GM21737 (cell line): ENCODE measurements at regions not wholly inside any gene's neighbourhood (a gene's known extent, or its start where the extent isn't known, plus 50 kb on each side); places are given as distances from the start of the nearest gene placed in this dataset.
A peak's percentile ranks its signal among the peaks of the same experiment; 100 is the strongest.

Experiments used
- ATAC-seq: cut with Tn5 transposase; IDR thresholded peaks from one replicate; pipeline ENCODE4 v1.9.1; 2021; ENCODE audit warnings: mild to moderate bottlenecking, moderate library complexity; ENCODE audit not compliant: unreplicated experiment

DNA sequence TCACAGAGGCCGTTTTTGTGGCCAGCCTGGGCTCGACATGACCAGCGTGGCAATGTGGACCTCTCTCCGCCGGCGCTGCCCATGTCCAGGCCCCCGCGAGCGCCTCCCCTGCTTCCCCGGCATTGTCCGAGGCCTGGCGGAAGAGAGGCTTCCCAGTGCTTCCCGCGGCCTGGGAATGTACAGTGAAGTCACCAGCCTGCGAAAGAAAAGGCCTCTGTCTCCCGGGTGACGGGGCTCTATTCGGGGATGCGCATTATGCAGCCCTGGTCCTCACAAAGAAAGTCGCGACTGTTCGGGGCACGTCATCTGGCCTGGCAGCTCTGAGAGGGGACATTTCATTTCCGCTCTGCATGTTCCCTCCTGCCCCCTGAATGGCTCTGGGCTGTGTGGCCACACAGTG is 109.2 kb upstream of the AGAP1 start:
- no peak for ATAC-seq

- no peak for ATAC-seq
Measured at GRCh38 chr2:235389626-235390025, 104.2 kb upstream of the AGAP1 start.

DNA sequence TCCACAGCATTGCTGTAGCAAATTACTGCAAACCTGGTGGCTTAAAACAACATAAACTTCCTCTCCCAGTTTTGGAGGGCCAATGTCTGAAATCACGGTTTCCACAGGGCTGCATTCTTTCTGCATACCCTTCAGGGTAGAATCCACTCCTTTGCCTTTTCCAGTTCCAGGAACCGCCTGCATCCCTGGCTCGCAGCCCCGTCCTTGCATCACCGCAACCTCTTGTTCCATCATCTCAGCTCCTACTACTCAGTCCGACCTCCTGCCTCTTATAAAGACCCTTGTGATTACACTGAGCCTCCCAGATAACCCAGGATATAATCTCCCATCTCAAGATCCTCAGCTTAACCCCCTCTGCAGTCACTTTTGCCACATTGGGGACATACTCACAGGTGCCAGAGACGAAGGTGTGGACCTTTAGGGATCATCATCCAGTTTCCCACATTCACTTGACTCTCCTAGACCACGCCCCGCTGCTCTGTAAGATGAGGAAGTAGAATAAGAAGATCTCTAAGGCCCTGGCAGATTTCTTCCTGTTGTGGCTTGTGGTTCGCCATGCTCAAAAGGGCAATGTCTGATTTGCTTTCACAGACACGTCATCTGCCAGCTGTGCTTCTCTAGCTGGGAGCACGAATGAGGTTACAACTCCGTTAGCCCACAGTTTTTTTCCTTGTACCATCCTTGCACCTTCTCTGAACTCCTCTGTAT is 103.6 kb upstream of the AGAP1 start:
- peak; percentile 65 for ATAC-seq

DNA sequence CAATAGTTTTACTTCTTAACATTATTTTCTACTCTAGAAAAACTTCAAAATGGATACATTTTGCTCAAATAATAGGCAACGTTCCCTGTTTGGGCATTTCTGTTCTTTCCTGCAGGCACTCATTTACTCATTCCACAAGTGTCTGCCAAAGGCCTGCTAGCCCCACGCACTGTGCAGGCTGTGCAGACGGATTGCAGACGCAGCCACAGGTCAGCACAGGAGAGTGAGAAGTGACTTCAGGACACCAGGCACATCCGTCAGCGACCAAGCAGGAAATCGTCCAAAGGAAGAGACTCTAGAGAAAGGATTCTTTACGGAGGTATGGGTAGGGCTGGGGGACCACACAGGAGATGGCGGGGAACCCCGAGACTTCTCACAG is 103.0 kb upstream of the AGAP1 start:
- ATAC-seq, result no peak

DNA sequence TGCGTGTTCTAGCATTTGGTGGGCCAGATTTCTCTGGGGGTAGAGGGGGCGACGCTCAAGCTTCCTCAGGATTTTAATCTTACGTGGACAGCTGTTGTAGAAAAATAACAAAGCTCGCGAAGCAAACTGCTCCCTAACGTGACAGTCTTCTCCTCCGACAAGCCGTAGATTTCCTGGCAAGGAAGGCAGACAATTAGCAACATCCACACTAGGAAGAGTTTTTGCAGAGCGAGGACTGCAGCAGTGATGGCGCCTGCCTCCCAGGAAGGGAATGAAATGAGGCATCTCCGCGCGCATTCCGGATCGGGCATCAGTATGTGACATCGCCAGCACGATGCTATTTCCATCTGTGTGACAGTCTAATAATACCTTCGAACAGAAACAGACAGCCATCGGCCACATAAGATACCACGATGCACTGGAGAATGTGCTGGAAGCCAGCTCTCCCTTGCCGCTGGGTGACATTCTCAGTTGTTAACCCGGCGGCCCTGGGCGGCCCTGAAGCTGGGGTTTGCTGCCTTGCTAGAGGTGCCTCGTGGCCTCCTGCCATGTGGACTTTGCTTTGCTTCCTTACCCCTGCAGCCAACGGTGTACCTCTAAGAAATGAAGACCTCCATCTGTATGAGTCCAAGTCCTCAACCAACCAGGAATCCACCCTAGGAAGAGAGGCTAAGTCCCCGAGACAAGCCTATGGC is 101.8 kb upstream of the AGAP1 start:
- no peak for ATAC-seq

DNA sequence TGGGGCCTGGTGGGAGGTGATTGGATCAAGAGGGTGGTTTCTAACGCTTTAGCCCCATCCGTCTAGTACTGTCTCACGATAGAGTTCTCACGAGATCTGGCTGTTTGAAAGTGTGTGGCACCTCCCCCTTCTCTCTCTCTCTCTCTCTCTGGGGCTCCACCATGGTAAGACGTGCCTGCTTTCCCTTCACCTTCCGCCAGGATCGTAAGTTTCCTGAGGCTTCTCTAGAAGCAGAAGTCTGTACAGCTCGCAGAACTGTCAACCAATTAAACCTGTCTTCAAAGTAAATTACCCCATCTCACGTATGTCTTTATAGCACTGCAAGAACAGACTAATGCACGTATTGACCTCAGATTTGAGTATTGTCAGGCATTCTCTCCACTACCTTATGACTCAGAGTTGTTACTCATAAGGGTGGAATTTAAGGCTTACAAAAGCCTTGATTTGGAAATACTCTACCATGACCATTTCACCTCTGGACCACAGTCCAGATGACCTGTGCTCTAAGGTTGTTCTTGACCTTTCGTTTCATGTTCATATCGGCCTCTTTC is 99.5 kb upstream of the AGAP1 start:
- ATAC-seq, result no peak

- no peak for ATAC-seq
Measured at GRCh38 chr2:235396071-235396846, 97.6 kb upstream of the AGAP1 start.

DNA sequence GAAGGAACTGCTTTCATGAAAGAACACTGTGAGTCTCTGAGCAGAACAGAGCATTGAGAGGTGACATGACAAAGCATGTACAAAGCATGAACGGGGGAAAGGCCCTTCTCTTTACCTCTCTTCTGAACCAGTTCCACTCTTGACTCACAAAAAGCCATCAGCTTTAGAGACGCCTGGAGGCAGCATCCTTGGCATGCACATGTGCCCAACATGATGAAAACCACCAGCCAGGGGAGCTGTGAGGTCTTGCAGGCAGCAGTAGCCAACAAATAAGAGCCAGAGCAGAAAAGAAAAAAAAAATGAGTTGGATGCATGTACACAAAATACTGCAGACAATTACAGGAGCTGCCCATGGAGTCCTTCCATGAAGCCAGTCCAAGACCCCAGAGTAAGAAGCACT is 95.5 kb upstream of the AGAP1 start:
- ATAC-seq, result no peak

DNA sequence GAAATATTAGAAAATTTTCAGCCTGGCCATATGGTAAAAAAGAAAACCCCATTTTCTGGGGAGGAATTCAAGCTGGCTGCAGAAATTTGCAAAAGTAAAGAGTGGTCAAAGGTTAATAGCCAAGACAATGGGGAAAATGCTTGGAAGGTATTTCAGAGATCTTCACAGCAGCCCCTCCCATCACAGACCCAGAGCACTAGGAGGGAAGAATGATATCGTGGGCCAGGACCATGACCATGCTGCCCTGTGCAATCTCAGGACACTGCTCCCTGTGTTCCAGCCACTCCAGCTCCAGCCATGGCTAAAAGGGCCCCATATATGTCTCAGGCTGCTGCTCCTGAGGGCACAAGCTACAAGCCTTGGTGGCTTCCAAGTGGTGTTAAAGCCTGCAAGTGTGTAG is 93.9 kb upstream of the AGAP1 start:
- no peak for ATAC-seq

GRCh38 chr2:235402422-235402821 is 91.4 kb upstream of the AGAP1 start:
- no peak for ATAC-seq

- ATAC-seq, result no peak
Measured at GRCh38 chr2:235405612-235406361, 88.1 kb upstream of the AGAP1 start.

DNA sequence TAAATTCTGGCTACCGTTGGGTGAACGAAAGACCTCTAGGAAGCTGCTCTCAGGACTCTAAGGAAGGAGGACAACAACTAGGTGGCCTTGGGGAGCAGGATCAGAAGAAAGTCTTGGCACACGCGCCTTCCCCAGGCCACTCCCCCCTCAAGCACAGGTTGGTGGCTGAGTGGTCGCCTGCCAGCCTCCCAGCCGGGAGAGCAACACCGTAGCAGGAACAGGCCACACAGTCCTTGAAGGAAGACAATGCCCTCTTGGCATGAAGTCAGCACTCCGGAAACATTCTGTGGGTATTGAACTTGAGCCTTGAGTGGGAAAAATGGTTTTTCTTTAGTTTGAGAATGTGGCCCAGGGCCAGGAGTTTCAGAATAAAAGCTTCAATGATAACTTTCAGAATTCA is 87.4 kb upstream of the AGAP1 start:
- ATAC-seq, result no peak

DNA sequence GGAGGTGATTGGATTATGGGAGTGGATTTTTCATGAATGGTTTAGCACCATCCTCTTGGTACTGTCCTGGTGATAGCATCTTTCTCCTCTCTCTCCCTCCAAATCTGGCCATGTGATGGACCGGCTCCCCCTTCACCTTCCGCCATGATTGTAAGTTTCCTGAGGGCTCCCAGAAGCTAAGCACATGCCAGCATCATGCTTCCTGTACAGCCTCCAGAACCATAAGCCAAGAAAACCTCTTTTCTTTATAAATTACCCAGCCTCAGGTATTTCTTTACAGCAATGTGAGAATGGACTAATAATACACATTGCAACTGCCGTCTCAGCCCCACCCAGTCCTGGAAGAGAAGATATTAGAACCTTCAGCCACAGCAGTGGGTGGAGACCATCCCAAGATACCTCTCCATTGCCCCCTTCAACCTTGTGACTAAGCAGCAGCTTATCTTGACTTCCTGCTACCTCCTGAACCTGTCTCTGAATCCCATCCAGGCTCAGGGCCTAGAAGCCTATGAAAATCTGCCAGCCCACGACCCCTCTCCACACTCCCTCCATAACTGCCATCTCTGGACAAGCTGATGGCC is 81.8 kb upstream of the AGAP1 start:
- ATAC-seq, result no peak

DNA sequence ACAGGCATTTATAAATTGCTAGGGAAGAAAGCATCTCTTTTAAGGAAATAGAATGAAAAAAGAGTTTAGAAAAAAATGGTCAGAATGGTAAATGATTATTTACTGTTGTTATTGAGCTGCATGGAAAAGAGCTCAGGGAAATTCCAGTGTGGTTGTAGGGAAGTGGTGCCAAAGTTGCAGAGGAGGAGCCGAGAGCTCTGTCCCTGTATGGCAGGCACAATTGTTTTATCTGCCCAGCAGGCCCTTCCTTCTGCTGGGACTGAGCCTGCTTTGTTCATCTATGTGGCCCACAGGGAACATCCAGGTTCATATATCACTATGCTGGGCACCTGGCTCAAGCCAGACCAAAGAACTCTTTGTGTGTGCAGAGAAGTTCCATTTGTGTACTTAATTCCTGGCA is 80.8 kb upstream of the AGAP1 start:
- ATAC-seq, result no peak

DNA sequence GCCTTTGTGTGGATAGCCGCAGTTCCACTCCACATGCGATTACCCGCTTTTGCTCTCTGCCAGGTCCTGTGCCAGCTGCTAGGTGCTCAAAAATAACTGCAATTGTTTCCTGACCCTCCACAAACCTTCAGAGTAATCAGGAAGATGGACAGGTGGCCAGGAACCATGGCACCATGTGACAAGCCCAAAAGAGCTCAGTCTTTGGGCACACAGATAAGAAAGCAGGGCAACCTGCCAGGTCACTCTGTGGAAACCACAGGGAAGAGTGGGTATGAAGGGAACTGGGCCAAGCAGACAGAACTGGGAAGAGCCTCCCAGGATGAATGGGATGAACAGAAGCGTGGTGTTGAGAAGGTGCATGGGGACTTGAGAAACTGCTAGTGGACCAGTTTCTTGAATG is 79.4 kb upstream of the AGAP1 start:
- no peak for ATAC-seq

DNA sequence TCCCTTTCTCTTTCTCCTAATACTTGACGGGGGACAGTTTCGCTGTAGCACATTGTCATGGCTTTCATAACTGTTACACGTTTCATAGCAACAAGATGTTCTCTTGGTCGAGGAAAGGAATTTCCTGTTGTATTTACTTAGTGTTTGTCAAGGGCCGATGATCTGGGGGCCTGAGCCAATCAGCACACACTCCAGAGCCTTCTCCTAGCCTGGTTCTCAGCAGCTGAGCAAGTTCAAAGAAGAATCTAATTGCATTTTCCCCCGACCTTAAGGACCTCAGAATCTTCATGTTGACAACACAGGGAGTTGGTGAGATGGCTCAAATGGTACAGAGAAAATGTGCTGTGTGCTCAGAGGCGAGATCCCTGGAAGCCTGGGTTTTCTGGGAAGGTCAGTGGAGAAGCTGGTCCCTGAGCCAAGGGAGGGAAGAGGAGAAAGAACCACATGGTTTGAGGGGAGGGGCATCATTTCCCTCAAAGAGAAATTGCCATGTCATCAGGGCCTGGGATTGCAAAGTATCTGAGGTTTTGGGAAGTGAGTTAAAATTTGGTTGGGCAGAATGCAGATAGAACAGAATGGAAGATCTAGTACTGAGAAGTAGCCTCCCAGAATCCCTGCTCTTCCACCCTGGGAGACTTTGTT is 76.9 kb upstream of the AGAP1 start:
- no peak for ATAC-seq

- ATAC-seq, result no peak
Measured at GRCh38 chr2:235418918-235419317, 74.9 kb upstream of the AGAP1 start.

DNA sequence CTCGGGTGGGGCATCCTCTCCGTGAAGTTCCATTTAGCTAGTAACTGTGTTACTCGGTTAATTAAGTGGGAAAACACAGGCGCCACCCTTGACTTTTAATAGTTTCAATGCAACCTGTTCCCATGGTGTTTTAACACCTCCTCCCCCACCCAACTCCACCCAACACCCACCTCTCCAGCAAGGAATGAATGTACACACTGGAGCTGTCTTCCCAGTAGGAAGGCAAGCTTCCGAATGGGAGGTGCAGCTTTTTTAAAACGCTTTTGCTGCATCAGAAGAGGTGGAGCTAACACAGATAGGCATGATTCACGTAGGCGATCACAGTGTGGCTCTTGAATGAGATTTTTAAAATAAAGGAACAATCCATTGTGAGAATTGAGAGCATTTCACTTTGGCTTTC is 73.8 kb upstream of the AGAP1 start:
- no peak for ATAC-seq

- no peak for ATAC-seq
Measured at GRCh38 chr2:235421618-235422017, 72.2 kb upstream of the AGAP1 start.

DNA sequence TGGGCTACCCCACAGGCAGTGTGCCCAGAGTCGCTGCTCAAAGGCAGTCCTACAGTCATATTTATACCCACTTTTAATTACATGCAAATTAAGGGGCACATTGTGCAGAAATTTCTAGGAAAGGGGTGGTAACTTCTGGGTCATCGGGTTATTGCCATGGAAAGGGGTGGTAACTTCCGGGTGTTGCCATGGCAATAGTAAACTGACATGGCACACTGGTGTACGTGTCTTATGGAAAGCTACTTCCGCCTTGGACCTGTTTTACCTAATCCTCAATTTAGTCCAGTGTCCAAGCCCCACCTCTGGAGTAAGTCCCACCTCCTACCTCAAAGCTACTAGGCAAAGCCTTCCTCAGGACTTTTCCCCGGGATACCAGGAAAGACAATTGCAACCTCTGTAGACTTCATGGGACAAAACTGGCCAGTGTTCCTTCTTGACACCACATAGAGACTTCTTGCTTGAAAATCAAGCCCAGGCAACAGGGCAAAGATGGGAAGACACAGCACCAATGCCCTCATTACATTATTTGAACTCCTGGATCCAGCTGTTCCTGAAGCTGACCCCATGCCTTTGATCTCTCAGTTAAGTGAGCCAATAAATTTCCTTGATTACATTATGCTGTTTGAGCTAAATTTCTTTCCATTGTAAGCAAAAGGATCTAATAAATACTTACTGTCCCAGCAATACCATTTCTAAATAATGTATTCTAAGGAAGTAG is 63.3 kb upstream of the AGAP1 start:
- no peak for ATAC-seq
